ENCODE measurements at regions not wholly inside any gene's neighbourhood (a gene's known extent, or its start where the extent isn't known, plus 50 kb on each side); places are given as distances from the start of the nearest gene placed in this dataset.

- no peaks in the 10 kb centered on the region for H3K27me3 ChIP-seq (ENCODE audit: insufficient read depth, low read depth)
- H3K79me2 ChIP-seq (ENCODE audit: insufficient read depth, low read depth), result no peaks in the 10 kb centered on the region
- no peak overlapping the region for H3K27ac ChIP-seq
- H2AFZ ChIP-seq (ENCODE audit: low read depth), result no peak overlapping the region
- peaks cover 2% of the 10 kb centered on the region for H3K4me1 ChIP-seq (ENCODE audit: low read depth, poor library complexity, severe bottlenecking)
- no peak overlapping the region for H3K4me3 ChIP-seq (IDR thresholded peaks at IDR 0.05; ENCODE audit: insufficient read depth, low read depth, low read length)
- no peak overlapping the region for H3K9ac ChIP-seq
- no peaks in the 10 kb centered on the region for H4K20me1 ChIP-seq (ENCODE audit: insufficient read depth)
- H3K4me2 ChIP-seq, result no peak overlapping the region
- no peaks in the 10 kb centered on the region for H3K36me3 ChIP-seq (ENCODE audit: insufficient read depth)
- no peak for TF ChIP-seq CTCF (conservative IDR thresholded peaks at IDR 0.05; ENCODE audit: low read depth, low read length)
Observed at GRCh38 chr1:221905802-221906201, 163.9 kb upstream of the DUSP10 start.

- Histone ChIP-seq H3K9ac (no peak overlapping the region), H3K36me3 (ENCODE audit: insufficient read depth) (no peaks in the 10 kb centered on the region), H3K27ac (no peak overlapping the region), H3K27me3 (ENCODE audit: insufficient read depth, low read depth) (no peaks in the 10 kb centered on the region), H3K4me1 (ENCODE audit: low read depth, poor library complexity, severe bottlenecking) (peaks cover 12% of the 10 kb centered on the region), H4K20me1 (ENCODE audit: insufficient read depth) (no peaks in the 10 kb centered on the region), H3K79me2 (ENCODE audit: insufficient read depth, low read depth) (no peaks in the 10 kb centered on the region), H3K4me2 (no peak overlapping the region), H2AFZ (ENCODE audit: low read depth) (no peak overlapping the region), H3K4me3 (IDR thresholded peaks at IDR 0.05; ENCODE audit: insufficient read depth, low read depth, low read length) (no peak overlapping the region)
- TF ChIP-seq CTCF (conservative IDR thresholded peaks at IDR 0.05; ENCODE audit: low read depth, low read length), result no peak
Observed at GRCh38 chr1:221904319-221904718, 162.4 kb upstream of the DUSP10 start.

GRCh38 chr1:221903594-221903993 lies 161.7 kb upstream of the DUSP10 start:
- no peaks in the 10 kb centered on the region for H3K79me2 ChIP-seq (ENCODE audit: insufficient read depth, low read depth)
- no peak overlapping the region for H3K9ac ChIP-seq
- no peak overlapping the region for H3K27ac ChIP-seq
- H3K4me1 ChIP-seq (ENCODE audit: low read depth, poor library complexity, severe bottlenecking), result peaks cover 12% of the 10 kb centered on the region
- no peak overlapping the region for H2AFZ ChIP-seq (ENCODE audit: low read depth)
- H3K36me3 ChIP-seq (ENCODE audit: insufficient read depth), result no peaks in the 10 kb centered on the region
- TF ChIP-seq CTCF (conservative IDR thresholded peaks at IDR 0.05; ENCODE audit: low read depth, low read length), result no peak
- no peak overlapping the region for H3K4me3 ChIP-seq (IDR thresholded peaks at IDR 0.05; ENCODE audit: insufficient read depth, low read depth, low read length)
- H3K27me3 ChIP-seq (ENCODE audit: insufficient read depth, low read depth), result no peaks in the 10 kb centered on the region
- H4K20me1 ChIP-seq (ENCODE audit: insufficient read depth), result no peaks in the 10 kb centered on the region
- H3K4me2 ChIP-seq, result no peak overlapping the region

- H3K27ac ChIP-seq, result no peak overlapping the region
- H3K4me3 ChIP-seq (IDR thresholded peaks at IDR 0.05; ENCODE audit: insufficient read depth, low read depth, low read length), result no peak overlapping the region
- H3K4me2 ChIP-seq, result no peak overlapping the region
- H3K36me3 ChIP-seq (ENCODE audit: insufficient read depth), result no peaks in the 10 kb centered on the region
- peaks cover 12% of the 10 kb centered on the region for H3K4me1 ChIP-seq (ENCODE audit: low read depth, poor library complexity, severe bottlenecking)
- no peaks in the 10 kb centered on the region for H4K20me1 ChIP-seq (ENCODE audit: insufficient read depth)
- no peak overlapping the region for H2AFZ ChIP-seq (ENCODE audit: low read depth)
- no peak overlapping the region for H3K9ac ChIP-seq
- no peaks in the 10 kb centered on the region for H3K79me2 ChIP-seq (ENCODE audit: insufficient read depth, low read depth)
- TF ChIP-seq CTCF (conservative IDR thresholded peaks at IDR 0.05; ENCODE audit: low read depth, low read length), result no peak
- H3K27me3 ChIP-seq (ENCODE audit: insufficient read depth, low read depth), result no peaks in the 10 kb centered on the region
Observed at GRCh38 chr1:221902961-221903360, 161.1 kb upstream of the DUSP10 start.

Measured in KMS-11 (cell line).